ENCODE measurements at regions not wholly inside any gene's neighbourhood (a gene's known extent, or its start where the extent isn't known, plus 50 kb on each side); places are given as distances from the start of the nearest gene placed in this dataset.

- Histone ChIP-seq H3K14ac (replicated peaks; ENCODE audit: low read depth, low read length) (no peak overlapping the region), H3K36me3 (ENCODE audit: control insufficient read depth, insufficient read depth, low read length) (no peaks in the 10 kb centered on the region), H3K27me3 (ENCODE audit: control insufficient read depth, insufficient read depth, low read length) (no peaks in the 10 kb centered on the region), H2BK15ac (ENCODE audit: low read depth, low read length) (no peak overlapping the region), H2BK120ac (ENCODE audit: low read depth, low read length) (no peak overlapping the region), H3K4me2 (ENCODE audit: low read depth, low read length) (no peak overlapping the region), H3K79me1 (ENCODE audit: low read depth in 1 of 2, low read length in 2 of 2) (no peaks in the 10 kb centered on the region), H3K4me1 (ENCODE audit: control insufficient read depth, insufficient read depth, low read length) (no peaks in the 10 kb centered on the region), H2AFZ (replicated peaks; ENCODE audit: low read length, poor library complexity) (no peak overlapping the region), H3K4me3 (ENCODE audit: insufficient read depth, low read depth, low read length) (no peak overlapping the region), H2AK5ac (ENCODE audit: low read depth, low read length) (no peak overlapping the region), H4K91ac (ENCODE audit: insufficient read depth, low read depth, low read length) (no peak overlapping the region), H4K20me1 (ENCODE audit: insufficient read depth, low read length) (no peaks in the 10 kb centered on the region), H3K23ac (ENCODE audit: low read depth, low read length) (no peak overlapping the region), H3K4ac (ENCODE audit: low read depth, low read length) (no peak overlapping the region), H3K18ac (ENCODE audit: low read depth, low read length) (no peak overlapping the region), H3K27ac (ENCODE audit: insufficient read depth, low read length) (no peak overlapping the region), H2BK20ac (ENCODE audit: low read depth, low read length) (no peak overlapping the region), H3K56ac (ENCODE audit: extremely low read depth, insufficient read depth, low read length) (no peak overlapping the region), H2BK5ac (ENCODE audit: low read depth, low read length, poor library complexity, severe bottlenecking) (no peak overlapping the region), H2AK9ac (replicated peaks; ENCODE audit: low read depth, low read length, poor library complexity) (no peak overlapping the region), H3K9me1 (ENCODE audit: insufficient read depth, low read length) (no peaks in the 10 kb centered on the region), H3K9ac (ENCODE audit: low read depth, low read length) (no peak overlapping the region), H4K5ac (ENCODE audit: low read depth, low read length) (no peak overlapping the region), H3K9me3 (ENCODE audit: control insufficient read depth, insufficient read depth, low read length) (peaks cover 3% of the 10 kb centered on the region; the same call in 1 of the 2 replicates), H4K8ac (ENCODE audit: low read depth in 2 of 2, low read length in 2 of 2) (no peak overlapping the region)
- BruUV-seq (replicated peaks) = no TSS peak
- intact Hi-C loops (cut with micrococcal nuclease) = no loop called here
- ATAC-seq (ENCODE audit: low read depth) = no peak
- TF ChIP-seq CEBPB (IDR thresholded peaks at IDR 0.05; ENCODE audit: low read depth, low read length) (no peak), FOS (IDR thresholded peaks at IDR 0.05; ENCODE audit: low read depth, low read length) (no peak), MAZ (IDR thresholded peaks at IDR 0.05; ENCODE audit: borderline replicate concordance, low read depth, low read length) (no peak), POLR2A (IDR thresholded peaks at IDR 0.05; ENCODE audit: low read depth, low read length) (no peak), CHD1 (IDR thresholded peaks at IDR 0.05; ENCODE audit: low read depth, low read length) (no peak), USF2 (IDR thresholded peaks at IDR 0.05; ENCODE audit: low read depth, low read length) (no peak)
- WGBS, 2 experiments (ENCODE audit: extremely low coverage in 2 of 2, insufficient read length in 1 of 2) = 40% methylated on average over 1 of the region's 2 CpGs; no CpG with 5 or more reads in 1 of the 2 experiments
- no peak for DNase-seq
- in situ Hi-C loops (cut with MboI; ENCODE audit: low sequenced_read_pairs) = no loop called here
- POLR2A ChIA-PET (ENCODE audit: unreplicated experiment) = no interaction called here
- dilution Hi-C loops (cut with HindIII; ENCODE audit: low sequenced_read_pairs, unreplicated experiment) = no loop called here
- CTCF ChIA-PET = no interaction called here
These were observed 108.9 kb upstream of the FMN2 start for GRCh38 chr1:239982762-239983161.

Data from IMR-90 (cell line).